ENCODE measurements at regions not wholly inside any gene's neighbourhood (a gene's known extent, or its start where the extent isn't known, plus 50 kb on each side); places are given as distances from the start of the nearest gene placed in this dataset.

- TF ChIP-seq TEAD4 (IDR thresholded peaks at IDR 0.05) (no peak), CEBPB (IDR thresholded peaks at IDR 0.05) (no peak), RAD21 (IDR thresholded peaks at IDR 0.05; ENCODE audit: low read depth) (no peak)
These were observed 299.3 kb upstream of the SALL1 start for GRCh38 chr16:51450376-51450775.

- TF ChIP-seq CEBPB (IDR thresholded peaks at IDR 0.05) (no peak), ZBTB7A (IDR thresholded peaks at IDR 0.05; ENCODE audit: low read depth) (no peak), FOXM1 (IDR thresholded peaks at IDR 0.05; ENCODE audit: borderline replicate concordance, low read depth) (no peak), RAD21 (IDR thresholded peaks at IDR 0.05; ENCODE audit: low read depth) (no peak), YY1 (IDR thresholded peaks at IDR 0.05; ENCODE audit: low read depth) (no peak), EGR1 (IDR thresholded peaks at IDR 0.05) (no peak), EP300 (IDR thresholded peaks at IDR 0.05; ENCODE audit: borderline replicate concordance) (no peak), CREB1 (IDR thresholded peaks at IDR 0.05; ENCODE audit: low read depth) (no peak), NFIC (IDR thresholded peaks at IDR 0.05) (no peak), MAX (IDR thresholded peaks at IDR 0.05) (no peak), TAF1 (IDR thresholded peaks at IDR 0.05; ENCODE audit: low read depth) (no peak), TEAD4 (IDR thresholded peaks at IDR 0.05) (no peak), TCF12 (IDR thresholded peaks at IDR 0.05; ENCODE audit: low read depth) (no peak)
- TF ChIP-seq, protein P1, sequence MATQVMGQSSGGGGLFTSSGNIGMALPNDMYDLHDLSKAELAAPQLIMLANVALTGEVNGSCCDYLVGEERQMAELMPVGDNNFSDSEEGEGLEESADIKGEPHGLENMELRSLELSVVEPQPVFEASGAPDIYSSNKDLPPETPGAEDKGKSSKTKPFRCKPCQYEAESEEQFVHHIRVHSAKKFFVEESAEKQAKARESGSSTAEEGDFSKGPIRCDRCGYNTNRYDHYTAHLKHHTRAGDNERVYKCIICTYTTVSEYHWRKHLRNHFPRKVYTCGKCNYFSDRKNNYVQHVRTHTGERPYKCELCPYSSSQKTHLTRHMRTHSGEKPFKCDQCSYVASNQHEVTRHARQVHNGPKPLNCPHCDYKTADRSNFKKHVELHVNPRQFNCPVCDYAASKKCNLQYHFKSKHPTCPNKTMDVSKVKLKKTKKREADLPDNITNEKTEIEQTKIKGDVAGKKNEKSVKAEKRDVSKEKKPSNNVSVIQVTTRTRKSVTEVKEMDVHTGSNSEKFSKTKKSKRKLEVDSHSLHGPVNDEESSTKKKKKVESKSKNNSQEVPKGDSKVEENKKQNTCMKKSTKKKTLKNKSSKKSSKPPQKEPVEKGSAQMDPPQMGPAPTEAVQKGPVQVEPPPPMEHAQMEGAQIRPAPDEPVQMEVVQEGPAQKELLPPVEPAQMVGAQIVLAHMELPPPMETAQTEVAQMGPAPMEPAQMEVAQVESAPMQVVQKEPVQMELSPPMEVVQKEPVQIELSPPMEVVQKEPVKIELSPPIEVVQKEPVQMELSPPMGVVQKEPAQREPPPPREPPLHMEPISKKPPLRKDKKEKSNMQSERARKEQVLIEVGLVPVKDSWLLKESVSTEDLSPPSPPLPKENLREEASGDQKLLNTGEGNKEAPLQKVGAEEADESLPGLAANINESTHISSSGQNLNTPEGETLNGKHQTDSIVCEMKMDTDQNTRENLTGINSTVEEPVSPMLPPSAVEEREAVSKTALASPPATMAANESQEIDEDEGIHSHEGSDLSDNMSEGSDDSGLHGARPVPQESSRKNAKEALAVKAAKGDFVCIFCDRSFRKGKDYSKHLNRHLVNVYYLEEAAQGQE (IDR thresholded peaks at IDR 0.05; ENCODE audit: low read depth), result no peak
- TF ChIP-seq, protein P2, sequence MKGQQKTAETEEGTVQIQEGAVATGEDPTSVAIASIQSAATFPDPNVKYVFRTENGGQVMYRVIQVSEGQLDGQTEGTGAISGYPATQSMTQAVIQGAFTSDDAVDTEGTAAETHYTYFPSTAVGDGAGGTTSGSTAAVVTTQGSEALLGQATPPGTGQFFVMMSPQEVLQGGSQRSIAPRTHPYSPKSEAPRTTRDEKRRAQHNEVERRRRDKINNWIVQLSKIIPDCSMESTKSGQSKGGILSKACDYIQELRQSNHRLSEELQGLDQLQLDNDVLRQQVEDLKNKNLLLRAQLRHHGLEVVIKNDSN (IDR thresholded peaks at IDR 0.05), result no peak
These were observed 298.4 kb upstream of the SALL1 start for GRCh38 chr16:51449441-51449840.

- no peak for TF ChIP-seq EGR1 (IDR thresholded peaks at IDR 0.05)
- TF ChIP-seq ZBTB7A (IDR thresholded peaks at IDR 0.05; ENCODE audit: low read depth), result no peak
- TF ChIP-seq, protein P2 (IDR thresholded peaks at IDR 0.05), result no peak
- no peak for TF ChIP-seq RAD21 (IDR thresholded peaks at IDR 0.05; ENCODE audit: low read depth)
- no peak for TF ChIP-seq CEBPB (IDR thresholded peaks at IDR 0.05)
- TF ChIP-seq NFIC (IDR thresholded peaks at IDR 0.05), result no peak
- TF ChIP-seq FOXM1 (IDR thresholded peaks at IDR 0.05; ENCODE audit: borderline replicate concordance, low read depth), result no peak
- no peak for TF ChIP-seq EP300 (IDR thresholded peaks at IDR 0.05; ENCODE audit: borderline replicate concordance)
- TF ChIP-seq TEAD4 (IDR thresholded peaks at IDR 0.05), result no peak
- TF ChIP-seq TCF12 (IDR thresholded peaks at IDR 0.05; ENCODE audit: low read depth), result no peak
- TF ChIP-seq CREB1 (IDR thresholded peaks at IDR 0.05; ENCODE audit: low read depth), result no peak
- no peak for TF ChIP-seq YY1 (IDR thresholded peaks at IDR 0.05; ENCODE audit: low read depth)
- no peak for TF ChIP-seq MAX (IDR thresholded peaks at IDR 0.05)
- TF ChIP-seq, protein P1 (IDR thresholded peaks at IDR 0.05; ENCODE audit: low read depth), result no peak
These were observed 294.2 kb upstream of the SALL1 start for GRCh38 chr16:51445250-51445649.

- TF ChIP-seq MAX (IDR thresholded peaks at IDR 0.05) (no peak), TEAD4 (IDR thresholded peaks at IDR 0.05) (no peak), YY1 (IDR thresholded peaks at IDR 0.05; ENCODE audit: low read depth) (no peak), FOXM1 (IDR thresholded peaks at IDR 0.05; ENCODE audit: borderline replicate concordance, low read depth) (no peak), NFIC (IDR thresholded peaks at IDR 0.05) (no peak), RAD21 (IDR thresholded peaks at IDR 0.05; ENCODE audit: low read depth) (no peak), CEBPB (IDR thresholded peaks at IDR 0.05) (no peak), TAF1 (IDR thresholded peaks at IDR 0.05; ENCODE audit: low read depth) (no peak), ZBTB7A (IDR thresholded peaks at IDR 0.05; ENCODE audit: low read depth) (no peak)
These were observed 292.9 kb upstream of the SALL1 start for GRCh38 chr16:51443934-51444333.

GRCh38 chr16:51442141-51442870, 291.2 kb upstream of the SALL1 start:
- no peak for TF ChIP-seq TEAD4 (IDR thresholded peaks at IDR 0.05)
- TF ChIP-seq, protein P1 (IDR thresholded peaks at IDR 0.05; ENCODE audit: low read depth), result no peak
- no peak for TF ChIP-seq ZBTB7A (IDR thresholded peaks at IDR 0.05; ENCODE audit: low read depth)
- TF ChIP-seq FOXM1 (IDR thresholded peaks at IDR 0.05; ENCODE audit: borderline replicate concordance, low read depth), result no peak
- TF ChIP-seq, protein P2 (IDR thresholded peaks at IDR 0.05), result no peak
- no peak for TF ChIP-seq EP300 (IDR thresholded peaks at IDR 0.05; ENCODE audit: borderline replicate concordance)
- TF ChIP-seq MAX (IDR thresholded peaks at IDR 0.05), result no peak
- TF ChIP-seq CREB1 (IDR thresholded peaks at IDR 0.05; ENCODE audit: low read depth), result no peak
- TF ChIP-seq NFIC (IDR thresholded peaks at IDR 0.05), result no peak
- TF ChIP-seq EGR1 (IDR thresholded peaks at IDR 0.05), result no peak
- TF ChIP-seq RAD21 (IDR thresholded peaks at IDR 0.05; ENCODE audit: low read depth), result no peak
- TF ChIP-seq YY1 (IDR thresholded peaks at IDR 0.05; ENCODE audit: low read depth), result no peak
- TF ChIP-seq TCF12 (IDR thresholded peaks at IDR 0.05; ENCODE audit: low read depth), result no peak
- no peak for TF ChIP-seq TAF1 (IDR thresholded peaks at IDR 0.05; ENCODE audit: low read depth)
- TF ChIP-seq CEBPB (IDR thresholded peaks at IDR 0.05), result no peak
